HepG2 (cell line): ENCODE measurements at regions not wholly inside any gene's neighbourhood (a gene's known extent, or its start where the extent isn't known, plus 50 kb on each side); places are given as distances from the start of the nearest gene placed in this dataset.
A peak's percentile ranks its signal among the peaks of the same experiment; 100 is the strongest.

Source experiments
- ATAC-seq: fragments of 200-7000 bp; cut with Tn5 transposase; 3 replicates; pipeline ENCODE4 v1.9.1; 2020; ENCODE audit warnings: mild to moderate bottlenecking, moderate library complexity
- BruUV-seq: library from RNA; stranded (reverse); fragments of 400-500 nt; replicated peaks from 2 replicates; lab custom pipeline; 2021; lab: Mats Ljungman, UMichigan
- CTCF ChIA-PET: fragments of 300-600 bp; formaldehyde crosslinking; extraction: SDS; loops from one replicate; lab custom pipeline; 2021; ENCODE audit warnings: low total read pairs, inconsistent platforms, low intra/inter-chr PET ratio; lab: Yijun Ruan, JAX
- POLR2A ChIA-PET: fragments of 350-600 bp; sonication (Branson Sonifier 250); formaldehyde crosslinking; loops from one replicate; lab custom pipeline; 2020; ENCODE audit warnings: antibody characterized with exemption, inconsistent platforms; lab: Yijun Ruan, JAX
- DNase-seq: peaks from one replicate; pipeline ENCODE4 v3.0.0-alpha.2; 2015; ENCODE audit warnings: low spot score
- FAIRE-seq: peaks from 3 replicates; lab custom pipeline; 2011; peaks lifted over from hg19 to GRCh38; lab: Jason Lieb, UNC
- H2AFZ ChIP-seq: one replicate; pipeline ENCODE4 v1.6.1; 2011; ENCODE audit warnings: low read length, inconsistent platforms
- H3K27ac ChIP-seq: fragments of 300-600 bp; 3 replicates; pipeline ENCODE4 v1.8.0; 2011; ENCODE audit warnings: mixed run types, mild to moderate bottlenecking, mixed read lengths, low read length, inconsistent platforms; ENCODE audit not compliant: insufficient read depth; ENCODE audit errors: extremely low read length
- H3K27me3 ChIP-seq, 2 experiments: fragments of 200-600 bp in 1 of 2; 2 replicates in 1 of 2; 3 replicates in 1 of 2; pipeline versions ENCODE4 v1.6.0 to v1.8.0; 2011; ENCODE audit warnings: low read length in 2 of 2, mild to moderate bottlenecking in 2 of 2, moderate library complexity in 2 of 2, inconsistent platforms in 1 of 2; ENCODE audit not compliant: insufficient read depth in 2 of 2, control insufficient read depth in 1 of 2
- H3K36me3 ChIP-seq, 2 experiments: fragments of 200-600 bp in 1 of 2; replicated peaks in 1 of 2; 2 replicates in 1 of 2; 3 replicates in 1 of 2; pipeline versions ENCODE4 v1.5.1 to v1.8.0; 2011; ENCODE audit warnings: low read length in 2 of 2, inconsistent platforms in 1 of 2; ENCODE audit not compliant: insufficient read depth in 2 of 2, control insufficient read depth in 1 of 2
- H3K4me1 ChIP-seq: 2 replicates; pipeline ENCODE4 v1.5.1; 2012; ENCODE audit warnings: low read length, inconsistent platforms; ENCODE audit not compliant: insufficient read depth
- H3K4me2 ChIP-seq: 2 replicates; pipeline ENCODE4 v1.6.0; 2011; ENCODE audit warnings: low read depth, low read length, inconsistent platforms
- H3K4me3 ChIP-seq, 3 experiments: fragments of 200-600 bp in 1 of 3; sonication (generic), shearing (Covaris generic) in 1 of 3; replicated peaks in 1 of 3; 2 replicates each; pipeline ENCODE4 v1.5.1; 2011 to 2016; ENCODE audit warnings: low read length in 3 of 3, inconsistent platforms in 2 of 3, low read depth in 2 of 3, mild to moderate bottlenecking in 2 of 3, control low read depth in 1 of 3, mixed read lengths in 1 of 3; ENCODE audit not compliant: insufficient read depth in 1 of 3
- H3K79me2 ChIP-seq: one replicate; pipeline ENCODE4 v1.6.1; 2011; ENCODE audit warnings: low read length, inconsistent platforms; ENCODE audit not compliant: insufficient read depth
- H3K9ac ChIP-seq: 2 replicates; pipeline ENCODE4 v1.6.0; 2011; ENCODE audit warnings: mild to moderate bottlenecking, low read depth, low read length, inconsistent platforms; ENCODE audit not compliant: insufficient read depth
- H3K9me3 ChIP-seq: 2 replicates; pipeline ENCODE4 v1.5.1; 2012; ENCODE audit warnings: mild to moderate bottlenecking, low read length
- H4K20me1 ChIP-seq: 2 replicates; pipeline ENCODE4 v1.6.0; 2011; ENCODE audit warnings: inconsistent platforms, mild to moderate bottlenecking, low read length, moderate library complexity; ENCODE audit not compliant: insufficient read depth
- DRAP1 ChIP-seq: IDR thresholded peaks from 2 replicates; pipeline ENCODE4 v1.6.1; 2016; ENCODE audit warnings: missing genetic modification reagents, missing compliant biosample characterization
- HNRNPK ChIP-seq: fragments of 200-400 bp; formaldehyde crosslinking; IDR thresholded peaks from 2 replicates; pipeline ENCODE4 v1.6.1; 2018; ENCODE audit warnings: low read length, low read depth, moderate library complexity, mild to moderate bottlenecking; ENCODE audit not compliant: poor library complexity, severe bottlenecking
- MIER2 ChIP-seq: IDR thresholded peaks from 2 replicates; pipeline ENCODE4 v1.6.1; 2016; ENCODE audit warnings: missing biosample characterization, missing genetic modification reagents
- PCBP1 ChIP-seq: fragments of 200-400 bp; formaldehyde crosslinking; IDR thresholded peaks from 2 replicates; pipeline ENCODE4 v1.6.1; 2017; ENCODE audit warnings: mild to moderate bottlenecking, low read depth, low read length, borderline replicate concordance
- U2AF1 ChIP-seq: fragments of 200-400 bp; formaldehyde crosslinking; optimal IDR thresholded peaks from 2 replicates; pipeline ENCODE3; 2017; ENCODE audit warnings: mild to moderate bottlenecking, low read depth, low read length
- ZFP1 ChIP-seq: IDR thresholded peaks from 2 replicates; pipeline ENCODE4 v1.6.1; 2016
- ZNF143 ChIP-seq: sonication (generic); formaldehyde crosslinking; IDR thresholded peaks from 2 replicates; pipeline ENCODE4 v1.4.0; 2020; ENCODE audit warnings: missing genetic modification reagents
- ZNF17 ChIP-seq: sonication (generic); formaldehyde crosslinking; IDR thresholded peaks from 2 replicates; pipeline ENCODE4 v1.5.0; 2020; ENCODE audit warnings: mild to moderate bottlenecking, missing genetic modification reagents
- ZNF589 ChIP-seq: sonication (generic); formaldehyde crosslinking; conservative IDR thresholded peaks from 2 replicates; pipeline ENCODE4 v1.8.0; 2022; ENCODE audit warnings: mild to moderate bottlenecking, moderate library complexity, missing genetic modification reagents
- WGBS: methylation state at CpG from one replicate; pipeline ENCODE4 v1.1.6; 2017; ENCODE audit warnings: low lambda C conversion rate; 5-methylcytosine and 5-hydroxymethylcytosine counted together
- in situ Hi-C: cut with HindIII; loops from 2 replicates; pipeline ENCODE4 v1.10.0; 2017; ENCODE audit warnings: low pct_unique_long_range_greater_than_20kb; ENCODE audit not compliant: extremely low pct_ligation_motif_present
- intact Hi-C: fragments of 100-400 bp; cut with micrococcal nuclease; formaldehyde crosslinking; loops from one replicate; pipeline ENCODE4 v1.10.0; 2022; ENCODE audit not compliant: unreplicated experiment
- TF ChIP-seq, protein P1 (sequence below), 2 experiments: fragments of 450-650 bp in 1 of 2; sonication (generic) in 1 of 2; formaldehyde crosslinking in 1 of 2; IDR thresholded peaks; 2 replicates each; pipeline versions ENCODE4 v1.6.1 to v1.8.0; 2016 to 2022; ENCODE audit warnings: antibody characterized with exemption in 1 of 2, mild to moderate bottlenecking in 1 of 2, missing genetic modification reagents in 1 of 2

DNA sequence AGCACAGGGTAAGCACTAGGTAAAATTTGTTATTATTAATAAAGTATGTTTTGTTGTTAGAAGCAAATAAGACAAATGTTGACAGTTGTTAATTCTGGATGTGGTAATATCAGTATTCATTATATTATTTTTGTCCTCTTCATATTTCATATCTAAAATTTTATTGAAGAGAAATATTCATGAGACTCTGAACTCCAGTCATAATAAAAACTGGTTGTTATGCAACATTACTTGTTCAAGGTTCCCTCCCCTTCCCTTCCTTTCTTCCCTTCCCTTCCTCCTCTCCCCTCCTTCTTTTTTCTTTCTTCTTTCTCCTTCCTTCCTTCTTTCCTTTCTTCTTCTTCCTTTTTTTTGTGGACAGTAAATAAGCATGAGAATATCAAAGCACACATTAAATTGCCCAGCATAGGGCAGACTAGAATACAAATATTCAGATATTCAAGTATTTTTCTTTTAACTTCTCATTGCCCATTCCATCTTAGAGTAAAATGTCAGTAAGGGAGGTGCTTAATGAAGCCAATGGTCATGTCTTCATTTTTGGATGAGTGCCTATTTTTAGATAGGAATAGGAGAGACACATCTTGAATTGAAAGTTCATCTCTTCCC, 245.0 kb downstream of the INHBA start:
- in situ Hi-C loops, result no loop called here

DNA sequence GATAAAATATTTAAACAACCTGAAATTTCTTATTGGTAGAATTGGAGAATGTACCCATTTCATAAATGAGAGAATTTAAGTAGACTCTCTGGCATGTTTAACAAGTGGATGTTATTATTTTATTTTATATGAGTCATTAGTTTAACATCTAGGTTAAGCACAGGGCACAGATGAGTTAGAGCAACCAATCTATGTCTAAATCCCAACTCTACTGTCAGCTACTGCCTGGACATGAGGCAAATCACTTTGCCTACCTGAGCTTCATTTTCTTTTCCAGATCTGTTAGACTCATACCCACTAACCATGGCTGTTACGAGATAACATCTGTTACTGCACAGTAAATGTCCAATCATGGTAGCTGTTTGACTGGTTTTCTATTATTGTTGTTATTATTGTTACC, 251.1 kb downstream of the INHBA start:
- Histone ChIP-seq H2AFZ (no peak overlapping the region), H3K4me2 (no peak overlapping the region), H3K4me1 (no peaks in the 10 kb centered on the region), H3K9ac (no peak overlapping the region), H3K27me3 (no peaks in the 10 kb centered on the region), H3K4me3 (no peak overlapping the region), H3K9me3 (peaks cover 53% of the 10 kb centered on the region), H3K36me3 (no peaks in the 10 kb centered on the region), H4K20me1 (no peaks in the 10 kb centered on the region), H3K79me2 (no peaks in the 10 kb centered on the region), H3K27ac (no peak overlapping the region)
- in situ Hi-C loops, result no loop called here
- DNase-seq, result no peak
- intact Hi-C loops, result no loop called here
- 0% methylated on average over 1 of the region's 1 CpG for WGBS
- CTCF ChIA-PET, result no interaction called here
- no TSS peak for BruUV-seq
- POLR2A ChIA-PET, result no interaction called here
- FAIRE-seq, result no peak
- no peak for ATAC-seq
- TF ChIP-seq ZNF17 (CRISPR knock-in tag) (no peak), ZFP1 (no peak), ZNF589 (CRISPR knock-in tag) (no peak), DRAP1 (no peak), U2AF1 (no peak), MIER2 (no peak)
- TF ChIP-seq, protein P1, sequence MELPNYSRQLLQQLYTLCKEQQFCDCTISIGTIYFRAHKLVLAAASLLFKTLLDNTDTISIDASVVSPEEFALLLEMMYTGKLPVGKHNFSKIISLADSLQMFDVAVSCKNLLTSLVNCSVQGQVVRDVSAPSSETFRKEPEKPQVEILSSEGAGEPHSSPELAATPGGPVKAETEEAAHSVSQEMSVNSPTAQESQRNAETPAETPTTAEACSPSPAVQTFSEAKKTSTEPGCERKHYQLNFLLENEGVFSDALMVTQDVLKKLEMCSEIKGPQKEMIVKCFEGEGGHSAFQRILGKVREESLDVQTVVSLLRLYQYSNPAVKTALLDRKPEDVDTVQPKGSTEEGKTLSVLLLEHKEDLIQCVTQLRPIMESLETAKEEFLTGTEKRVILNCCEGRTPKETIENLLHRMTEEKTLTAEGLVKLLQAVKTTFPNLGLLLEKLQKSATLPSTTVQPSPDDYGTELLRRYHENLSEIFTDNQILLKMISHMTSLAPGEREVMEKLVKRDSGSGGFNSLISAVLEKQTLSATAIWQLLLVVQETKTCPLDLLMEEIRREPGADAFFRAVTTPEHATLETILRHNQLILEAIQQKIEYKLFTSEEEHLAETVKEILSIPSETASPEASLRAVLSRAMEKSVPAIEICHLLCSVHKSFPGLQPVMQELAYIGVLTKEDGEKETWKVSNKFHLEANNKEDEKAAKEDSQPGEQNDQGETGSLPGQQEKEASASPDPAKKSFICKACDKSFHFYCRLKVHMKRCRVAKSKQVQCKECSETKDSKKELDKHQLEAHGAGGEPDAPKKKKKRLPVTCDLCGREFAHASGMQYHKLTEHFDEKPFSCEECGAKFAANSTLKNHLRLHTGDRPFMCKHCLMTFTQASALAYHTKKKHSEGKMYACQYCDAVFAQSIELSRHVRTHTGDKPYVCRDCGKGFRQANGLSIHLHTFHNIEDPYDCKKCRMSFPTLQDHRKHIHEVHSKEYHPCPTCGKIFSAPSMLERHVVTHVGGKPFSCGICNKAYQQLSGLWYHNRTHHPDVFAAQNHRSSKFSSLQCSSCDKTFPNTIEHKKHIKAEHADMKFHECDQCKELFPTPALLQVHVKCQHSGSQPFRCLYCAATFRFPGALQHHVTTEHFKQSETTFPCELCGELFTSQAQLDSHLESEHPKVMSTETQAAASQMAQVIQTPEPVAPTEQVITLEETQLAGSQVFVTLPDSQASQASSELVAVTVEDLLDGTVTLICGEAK (IDR thresholded peaks at IDR 0.05), result no peak
- TF ChIP-seq, protein P1 (CRISPR knock-in tag; IDR thresholded peaks at IDR 0.05), result no peak

More for the DNA sequence above, 245.0 kb downstream of the INHBA start:
- BruUV-seq, result no TSS peak
- intact Hi-C loops, result no loop called here
- H3K4me2 ChIP-seq, result no peak overlapping the region
- ChIA-PET CTCF (no interaction called here), POLR2A (no interaction called here)
- H3K27ac ChIP-seq, result no peak overlapping the region
- FAIRE-seq (no peak), DNase-seq (no peak), ATAC-seq (no peak)
- H3K36me3 ChIP-seq, result no peaks in the 10 kb centered on the region
- no peaks in the 10 kb centered on the region for H4K20me1 ChIP-seq
- no peak overlapping the region for H3K9ac ChIP-seq
- no peak overlapping the region for H2AFZ ChIP-seq
- H3K4me1 ChIP-seq, result no peaks in the 10 kb centered on the region
- H3K9me3 ChIP-seq, result peaks cover 43% of the 10 kb centered on the region
- H3K27me3 ChIP-seq, result no peaks in the 10 kb centered on the region
- no peak overlapping the region for H3K4me3 ChIP-seq
- no peaks in the 10 kb centered on the region for H3K79me2 ChIP-seq
- TF ChIP-seq ZNF143, result no peak
- TF ChIP-seq PCBP1, result 0 out of 2 replicates have a peak, but pooled peaks have one; percentile 87
- peak; percentile 98 for TF ChIP-seq HNRNPK
